22Rv1 (cell line): ENCODE measurements at regions not wholly inside any gene's neighbourhood (a gene's known extent, or its start where the extent isn't known, plus 50 kb on each side); places are given as distances from the start of the nearest gene placed in this dataset.

Source experiments
- ZFX ChIP-seq: fragments of 450-650 bp; IDR thresholded peaks from 2 replicates; pipeline ENCODE4 v1.6.1; 2017; ENCODE audit warnings: antibody characterized with exemption, borderline replicate concordance
- TF ChIP-seq, protein P1 (sequence below): fragments of 450-650 bp; IDR thresholded peaks from 2 replicates; pipeline ENCODE4 v1.5.1; 2017; ENCODE audit warnings: mild to moderate bottlenecking

DNA sequence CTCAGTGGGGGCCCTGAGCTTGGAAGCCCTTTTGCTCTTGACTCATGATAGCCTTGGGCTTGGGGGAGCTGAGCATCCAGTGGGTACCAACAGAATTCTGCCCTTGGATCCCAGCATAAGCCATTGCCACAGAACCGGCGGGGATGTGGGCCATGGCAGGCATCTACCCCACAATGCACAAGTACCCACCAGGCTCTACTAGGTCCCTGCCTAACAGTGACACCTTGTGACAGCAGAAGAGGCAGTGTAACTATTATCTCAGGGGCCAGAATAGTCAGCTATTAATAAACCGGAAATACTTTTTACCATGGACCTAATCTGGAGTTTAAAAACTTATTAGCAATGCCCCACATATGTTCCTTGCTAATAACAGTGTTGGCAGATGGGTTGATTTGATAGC is 397.2 kb downstream of the TMEM182 start:
- TF ChIP-seq, protein P1, sequence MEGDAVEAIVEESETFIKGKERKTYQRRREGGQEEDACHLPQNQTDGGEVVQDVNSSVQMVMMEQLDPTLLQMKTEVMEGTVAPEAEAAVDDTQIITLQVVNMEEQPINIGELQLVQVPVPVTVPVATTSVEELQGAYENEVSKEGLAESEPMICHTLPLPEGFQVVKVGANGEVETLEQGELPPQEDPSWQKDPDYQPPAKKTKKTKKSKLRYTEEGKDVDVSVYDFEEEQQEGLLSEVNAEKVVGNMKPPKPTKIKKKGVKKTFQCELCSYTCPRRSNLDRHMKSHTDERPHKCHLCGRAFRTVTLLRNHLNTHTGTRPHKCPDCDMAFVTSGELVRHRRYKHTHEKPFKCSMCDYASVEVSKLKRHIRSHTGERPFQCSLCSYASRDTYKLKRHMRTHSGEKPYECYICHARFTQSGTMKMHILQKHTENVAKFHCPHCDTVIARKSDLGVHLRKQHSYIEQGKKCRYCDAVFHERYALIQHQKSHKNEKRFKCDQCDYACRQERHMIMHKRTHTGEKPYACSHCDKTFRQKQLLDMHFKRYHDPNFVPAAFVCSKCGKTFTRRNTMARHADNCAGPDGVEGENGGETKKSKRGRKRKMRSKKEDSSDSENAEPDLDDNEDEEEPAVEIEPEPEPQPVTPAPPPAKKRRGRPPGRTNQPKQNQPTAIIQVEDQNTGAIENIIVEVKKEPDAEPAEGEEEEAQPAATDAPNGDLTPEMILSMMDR, result 0 out of 2 replicates have a peak, but pooled peaks have one; percentile 6
- TF ChIP-seq ZFX, result no peak
